HG03565 (cell line): ENCODE measurements at regions not wholly inside any gene's neighbourhood (a gene's known extent, or its start where the extent isn't known, plus 50 kb on each side); places are given as distances from the start of the nearest gene placed in this dataset.
"Not testable (repeated sequence)": the region's sequence is repeated elsewhere in the genome, so short reads cannot be mapped to it uniquely, and the experiment has no call there.

Experiments used
- ATAC-seq: cut with Tn5 transposase; IDR thresholded peaks from one replicate; pipeline ENCODE4 v1.9.1; 2021; ENCODE audit warnings: mild to moderate bottlenecking, moderate library complexity; ENCODE audit not compliant: unreplicated experiment

- no peak for ATAC-seq
Measured at GRCh38 chr5:19235101-19235584, 752.9 kb downstream of the CDH18 start.

GRCh38 chr5:19240170-19240569, 747.8 kb downstream of the CDH18 start:
- ATAC-seq, result no peak

DNA sequence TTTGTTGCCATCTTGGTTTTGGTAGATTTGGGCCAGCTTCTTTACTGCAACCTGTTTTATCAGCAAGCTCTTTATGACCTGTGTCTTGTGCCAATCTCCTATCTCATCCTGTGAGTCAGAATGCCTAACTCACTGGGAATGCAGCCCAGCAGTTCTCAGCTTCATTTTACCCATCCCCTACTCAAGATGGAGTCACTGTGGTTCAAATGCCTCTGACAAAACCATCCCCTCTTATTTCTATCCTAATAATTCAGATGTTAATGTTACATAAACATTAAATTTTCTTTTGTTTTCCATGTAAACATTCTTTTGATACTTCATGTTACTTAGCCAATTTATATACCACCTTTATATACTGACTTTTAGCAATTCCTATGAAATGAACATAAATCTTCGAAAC, 746.3 kb downstream of the CDH18 start:
- no peak for ATAC-seq

GRCh38 chr5:19246191-19246590, 741.8 kb downstream of the CDH18 start:
- not testable (repeated sequence) for ATAC-seq

GRCh38 chr5:19247302-19247701, 740.7 kb downstream of the CDH18 start:
- no peak for ATAC-seq

GRCh38 chr5:19256036-19256435, 732.0 kb downstream of the CDH18 start:
- ATAC-seq, result no peak

- no peak for ATAC-seq
Measured at GRCh38 chr5:19258686-19259085, 729.3 kb downstream of the CDH18 start.

GRCh38 chr5:19261879-19262278, 726.1 kb downstream of the CDH18 start:
- ATAC-seq, result no peak

GRCh38 chr5:19264821-19265220, 723.2 kb downstream of the CDH18 start:
- no peak for ATAC-seq

DNA sequence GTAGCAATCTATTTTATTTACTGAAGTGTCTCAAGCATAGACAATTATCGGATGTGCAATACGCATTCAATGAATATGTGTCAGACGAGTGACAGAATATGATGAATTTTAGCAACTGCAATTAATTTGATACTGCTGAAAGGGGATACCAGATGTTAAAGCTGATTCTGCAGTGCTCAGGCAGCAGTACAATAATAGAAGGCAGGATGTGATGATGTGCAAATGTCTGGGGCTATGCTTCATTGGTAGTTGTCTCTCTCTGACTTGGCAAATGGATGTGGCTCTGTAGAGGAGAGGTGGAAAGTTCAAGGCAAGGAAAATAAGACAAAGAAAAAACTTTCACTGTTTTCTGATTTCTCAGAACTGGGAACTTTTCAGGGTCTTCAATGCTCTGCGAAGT, 721.2 kb downstream of the CDH18 start:
- ATAC-seq, result no peak

- ATAC-seq, result no peak
Measured at GRCh38 chr5:19270153-19270552, 717.8 kb downstream of the CDH18 start.

- ATAC-seq, result no peak
Measured at GRCh38 chr5:19274578-19274977, 713.4 kb downstream of the CDH18 start.

DNA sequence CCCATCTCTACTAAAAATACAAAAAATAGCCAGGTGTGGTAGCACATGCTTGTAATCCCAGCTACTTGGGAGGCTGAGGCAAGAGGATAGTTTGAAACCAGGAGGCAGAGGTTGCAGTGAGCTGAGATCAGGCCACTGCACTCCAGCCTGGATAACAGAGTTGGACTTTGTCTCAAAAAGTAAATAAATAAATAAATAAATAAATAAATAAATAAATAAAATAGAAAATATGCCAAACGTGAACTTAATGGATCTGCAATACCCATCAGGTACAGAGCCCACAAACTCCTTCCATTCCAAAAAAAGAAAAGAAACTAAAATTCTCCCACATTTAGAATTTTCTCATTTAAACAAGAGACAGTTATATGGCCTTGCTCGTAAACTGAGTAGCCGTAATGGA, 702.7 kb downstream of the CDH18 start:
- no peak for ATAC-seq

- not testable (repeated sequence) for ATAC-seq
Measured at GRCh38 chr5:19287548-19288277, 700.3 kb downstream of the CDH18 start.

DNA sequence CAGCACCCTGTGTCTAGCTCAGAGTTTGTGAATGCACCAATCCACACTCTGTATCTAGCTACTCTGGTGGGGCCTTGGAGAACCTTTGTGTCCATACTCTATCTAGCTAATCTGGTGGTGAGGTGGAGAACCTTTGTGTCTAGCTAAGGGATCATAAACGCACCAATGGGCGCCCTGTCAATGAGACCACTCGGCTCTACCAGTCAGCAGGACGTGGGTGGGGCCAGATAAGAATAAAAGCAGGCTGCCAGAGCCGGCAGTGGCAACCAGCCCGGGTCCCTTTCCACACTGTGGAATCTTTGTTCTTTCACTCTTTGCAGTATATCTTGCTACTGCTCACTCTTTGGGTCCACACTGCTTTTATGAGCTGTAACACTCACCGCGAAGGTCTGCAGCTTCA, 699.7 kb downstream of the CDH18 start:
- not testable (repeated sequence) for ATAC-seq

GRCh38 chr5:19297934-19298333, 690.1 kb downstream of the CDH18 start:
- no peak for ATAC-seq

DNA sequence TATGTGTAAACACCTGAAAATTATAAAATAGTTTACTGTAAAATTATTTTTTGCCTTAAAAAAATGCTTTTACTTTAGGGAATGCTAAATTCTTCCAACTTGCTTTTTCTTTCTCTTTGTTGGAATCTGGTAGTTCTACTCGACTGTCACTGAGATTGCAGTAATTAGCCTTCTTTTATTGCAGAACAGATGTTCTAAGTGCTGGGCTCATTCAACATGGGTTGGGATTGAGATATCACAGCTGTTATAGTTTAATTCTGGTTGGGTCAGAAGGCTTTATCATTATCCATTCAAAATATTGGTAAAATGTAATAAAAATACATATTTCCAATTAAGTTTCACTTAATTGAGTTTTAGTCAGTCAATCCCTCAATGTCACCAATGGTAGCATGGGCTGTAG, 686.7 kb downstream of the CDH18 start:
- ATAC-seq, result no peak

DNA sequence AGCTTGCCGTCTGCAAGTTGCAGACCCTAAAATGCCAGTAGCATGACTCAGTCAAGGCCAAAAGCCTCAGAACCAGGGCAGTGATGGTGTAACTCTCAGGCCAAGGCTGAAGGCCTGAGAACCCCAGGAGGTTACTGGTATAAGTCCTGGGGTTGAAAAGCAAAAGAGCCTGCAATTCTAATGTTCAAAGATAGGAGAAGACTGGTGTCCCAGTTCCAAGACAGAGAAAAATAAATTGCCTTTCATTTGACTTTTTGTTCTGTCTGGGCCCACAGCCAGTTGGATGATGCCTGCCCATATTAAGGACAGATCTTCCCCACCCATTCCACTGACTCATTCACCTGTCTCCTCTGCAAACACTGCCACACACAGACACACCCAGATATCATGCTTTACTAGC, 673.2 kb downstream of the CDH18 start:
- no peak for ATAC-seq

DNA sequence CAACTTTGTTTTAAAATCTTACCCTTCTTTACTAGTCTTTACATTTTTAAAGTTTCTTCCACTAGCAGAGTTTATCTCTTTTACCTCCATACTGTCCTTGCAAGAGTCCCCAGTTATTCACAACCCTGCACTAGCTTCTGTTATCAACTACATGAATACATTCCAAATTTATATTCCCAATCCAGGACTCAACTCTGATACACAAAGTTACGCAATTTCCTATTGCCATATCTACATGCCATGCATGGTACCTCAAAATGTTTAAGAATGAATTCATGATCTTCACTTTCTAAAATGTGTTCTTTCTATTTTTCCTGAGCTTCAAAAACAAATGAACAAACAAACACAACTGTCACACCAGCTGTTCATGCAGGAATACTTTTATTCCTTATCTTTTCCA, 668.7 kb downstream of the CDH18 start:
- no peak for ATAC-seq

- ATAC-seq, result no peak
Measured at GRCh38 chr5:19322716-19323485, 665.1 kb downstream of the CDH18 start.

DNA sequence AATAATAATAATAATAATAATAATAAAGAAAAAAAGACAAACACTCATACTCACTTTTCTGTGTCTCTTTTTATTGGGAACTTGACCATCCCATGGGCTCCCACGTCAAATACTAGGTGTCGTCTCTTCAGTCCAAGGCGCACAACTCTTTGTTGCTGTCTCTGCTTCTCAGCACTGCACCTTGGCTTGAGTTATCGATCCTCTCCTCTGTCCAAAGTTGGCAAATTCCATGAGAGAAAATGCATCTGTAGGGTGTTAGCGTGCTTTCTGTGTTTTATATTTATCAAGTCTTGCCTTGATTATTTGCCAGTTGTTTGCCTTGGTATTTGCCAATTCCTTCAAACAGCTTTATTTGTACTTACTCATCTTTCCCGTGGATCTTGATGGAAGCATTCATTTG, 653.7 kb downstream of the CDH18 start:
- no peak for ATAC-seq

DNA sequence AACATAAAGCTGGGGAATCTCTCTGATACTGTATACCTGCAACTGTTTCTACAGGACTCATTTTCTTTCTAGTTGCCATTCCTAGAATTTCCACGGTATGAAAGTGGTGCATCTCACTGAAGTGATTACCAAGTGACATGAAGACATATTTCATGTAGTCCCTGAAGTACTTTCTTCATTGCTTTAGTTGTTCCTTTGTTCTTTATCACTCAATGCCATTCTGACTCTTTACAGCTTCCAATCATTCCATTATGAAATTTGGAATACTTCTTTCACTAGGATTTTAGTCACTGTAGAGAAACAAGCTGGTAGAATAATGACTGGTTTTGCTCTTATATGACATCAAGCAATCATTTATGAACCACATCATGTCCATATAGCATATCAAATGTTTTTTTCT, 645.1 kb downstream of the CDH18 start:
- no peak for ATAC-seq
